ENCODE measurements at regions not wholly inside any gene's neighbourhood (a gene's known extent, or its start where the extent isn't known, plus 50 kb on each side); places are given as distances from the start of the nearest gene placed in this dataset.
A peak's percentile ranks its signal among the peaks of the same experiment; 100 is the strongest.

GRCh38 chr2:96438589-96438988 lies 66.6 kb downstream of the NEURL3 start:
- Histone ChIP-seq H3K36me3 (no peaks in the 10 kb centered on the region), H3K4me1 (no peaks in the 10 kb centered on the region), H3K27me3 (no peaks in the 10 kb centered on the region), H3K9me3 (no peaks in the 10 kb centered on the region), H3K27ac (no peak overlapping the region), H3K4me3 (replicated peaks in 1 of 3) (no peak overlapping the region)
- WGBS, 2 donors: 95 to 100% methylated on average over 1 of the region's 1 CpG
- no peak for TF ChIP-seq POLR2A (IDR thresholded peaks at IDR 0.05)
- intact Hi-C loops (cut with DNase I): no loop called here
- DNase-seq: no peak

GRCh38 chr2:96437512-96437911 lies 67.6 kb downstream of the NEURL3 start:
- DNase-seq: no peak
- Histone ChIP-seq H3K9me3 (no peaks in the 10 kb centered on the region), H3K27me3 (no peaks in the 10 kb centered on the region), H3K4me1 (no peaks in the 10 kb centered on the region), H3K36me3 (no peaks in the 10 kb centered on the region), H3K27ac (no peak overlapping the region), H3K4me3 (replicated peaks in 1 of 3) (no peak overlapping the region)
- WGBS, 2 donors: 75 to 78% methylated on average over 2 of the region's 2 CpGs
- TF ChIP-seq POLR2A (IDR thresholded peaks at IDR 0.05) (no peak), CTCF (IDR thresholded peaks at IDR 0.05) (no peak)
- intact Hi-C loops (cut with DNase I): no loop called here

GRCh38 chr2:96436961-96437360 lies 68.2 kb downstream of the NEURL3 start:
- Histone ChIP-seq H3K9me3 (no peaks in the 10 kb centered on the region), H3K4me1 (no peaks in the 10 kb centered on the region), H3K36me3 (no peaks in the 10 kb centered on the region), H3K4me3 (replicated peaks in 1 of 3) (no peak overlapping the region), H3K27me3 (no peaks in the 10 kb centered on the region), H3K27ac (no peak overlapping the region)
- TF ChIP-seq POLR2A (IDR thresholded peaks at IDR 0.05) (no peak), CTCF (IDR thresholded peaks at IDR 0.05) (no peak)
- WGBS, 2 donors: 75 to 79% methylated on average over 2 of the region's 2 CpGs
- intact Hi-C loops (cut with DNase I): no loop called here
- no peak for DNase-seq

GRCh38 chr2:96436416-96436815 lies 68.7 kb downstream of the NEURL3 start:
- Histone ChIP-seq H3K9me3 (no peaks in the 10 kb centered on the region), H3K27ac (no peak overlapping the region), H3K4me1 (peaks cover 0 to 4% of the 10 kb centered on the region in 2 donors), H3K27me3 (no peaks in the 10 kb centered on the region), H3K36me3 (no peaks in the 10 kb centered on the region), H3K4me3 (replicated peaks in 1 of 3) (no peak overlapping the region)
- 87 to 92% methylated on average over 2 of the region's 2 CpGs for WGBS, 2 donors
- intact Hi-C loops (cut with DNase I): no loop called here
- no peak for TF ChIP-seq CTCF (IDR thresholded peaks at IDR 0.05)
- TF ChIP-seq POLR2A (IDR thresholded peaks at IDR 0.05): no peak
- DNase-seq: no peak

GRCh38 chr2:96431319-96431718 lies 73.8 kb downstream of the NEURL3 start:
- H3K9me3 ChIP-seq: no peaks in the 10 kb centered on the region
- no peaks in the 10 kb centered on the region for H3K36me3 ChIP-seq
- H3K4me3 ChIP-seq (replicated peaks in 1 of 3): no peak overlapping the region
- TF ChIP-seq POLR2A (IDR thresholded peaks at IDR 0.05) (no peak), CTCF (IDR thresholded peaks at IDR 0.05) (no peak)
- H3K4me1 ChIP-seq: peaks cover 0 to 4% of the 10 kb centered on the region in 2 donors
- H3K27me3 ChIP-seq: no peaks in the 10 kb centered on the region
- intact Hi-C loops (cut with DNase I): no loop called here
- no peak overlapping the region for H3K27ac ChIP-seq
- DNase-seq: peak; percentile 36 to 65
- 61 to 70% methylated on average over 6 of the region's 6 CpGs for WGBS, 2 donors

Measured in thyroid gland (tissue), 4 donors.